H9 (cell line): ENCODE measurements at regions not wholly inside any gene's neighbourhood (a gene's known extent, or its start where the extent isn't known, plus 50 kb on each side); places are given as distances from the start of the nearest gene placed in this dataset.

Experiments
- DNase-seq: peaks from one replicate; pipeline ENCODE4 v3.0.0-alpha.2; 2017
- H2AFZ ChIP-seq: one replicate; pipeline ENCODE4 v1.6.1; 2013; ENCODE audit warnings: mild to moderate bottlenecking, low read length, control low read depth, moderate library complexity
- H2AK5ac ChIP-seq: 2 replicates; pipeline ENCODE4 v1.6.1; 2013; ENCODE audit warnings: low read length, control low read depth, mixed read lengths; ENCODE audit not compliant: insufficient read length
- H2BK120ac ChIP-seq: one replicate; pipeline ENCODE4 v1.6.1; 2013; ENCODE audit warnings: low read depth, mild to moderate bottlenecking, low read length, control low read depth, inconsistent platforms; ENCODE audit not compliant: poor library complexity, severe bottlenecking
- H2BK12ac ChIP-seq: 2 replicates; pipeline ENCODE4 v1.6.1; 2013; ENCODE audit warnings: low read length, control low read depth, mixed read lengths, low read depth; ENCODE audit not compliant: insufficient read length
- H2BK15ac ChIP-seq: 2 replicates; pipeline ENCODE4 v1.6.1; 2013; ENCODE audit warnings: low read depth, low read length, control low read depth
- H2BK20ac ChIP-seq: one replicate; pipeline ENCODE4 v1.6.1; 2013; ENCODE audit warnings: low read depth, mild to moderate bottlenecking, low read length, control low read depth, inconsistent platforms; ENCODE audit not compliant: poor library complexity, severe bottlenecking
- H2BK5ac ChIP-seq: 2 replicates; pipeline ENCODE4 v1.6.1; 2013; ENCODE audit warnings: low read length, control low read depth, mixed read lengths; ENCODE audit not compliant: insufficient read length
- H3K14ac ChIP-seq: 2 replicates; pipeline ENCODE4 v1.6.1; 2013; ENCODE audit warnings: low read length, control low read depth; ENCODE audit not compliant: insufficient read depth
- H3K18ac ChIP-seq: 2 replicates; pipeline ENCODE4 v1.6.1; 2013; ENCODE audit warnings: low read depth, mild to moderate bottlenecking, mixed read lengths, low read length, control low read depth; ENCODE audit not compliant: insufficient read length
- H3K23ac ChIP-seq: 2 replicates; pipeline ENCODE4 v1.6.1; 2013; ENCODE audit warnings: low read length, control low read depth, mixed read lengths, low read depth; ENCODE audit not compliant: insufficient read length
- H3K23me2 ChIP-seq: 2 replicates; pipeline ENCODE4 v1.6.1; 2013; ENCODE audit warnings: low read depth, mild to moderate bottlenecking, mixed read lengths, low read length, control low read depth; ENCODE audit not compliant: insufficient read length, poor library complexity, severe bottlenecking
- H3K27ac ChIP-seq: 2 replicates; pipeline ENCODE4 v1.5.1; 2013; ENCODE audit warnings: low read length, control low read depth, mixed read lengths, low read depth; ENCODE audit not compliant: insufficient read length
- H3K27me3 ChIP-seq: 2 replicates; pipeline ENCODE4 v1.6.1; 2013; ENCODE audit warnings: low read length, control low read depth, inconsistent platforms; ENCODE audit not compliant: insufficient read depth
- H3K4ac ChIP-seq: 2 replicates; pipeline ENCODE4 v1.6.1; 2013; ENCODE audit warnings: low read depth, mild to moderate bottlenecking, control low read depth, inconsistent platforms, low read length, moderate library complexity
- H3K4me1 ChIP-seq: 2 replicates; pipeline ENCODE4 v1.6.1; 2013; ENCODE audit warnings: low read length, control low read depth, inconsistent platforms; ENCODE audit not compliant: insufficient read depth
- H3K4me2 ChIP-seq: 2 replicates; pipeline ENCODE4 v1.6.1; 2013; ENCODE audit warnings: low read length, control low read depth, mixed read lengths; ENCODE audit not compliant: insufficient read length, insufficient read depth
- H3K56ac ChIP-seq: 2 replicates; pipeline ENCODE4 v1.6.1; 2013; ENCODE audit warnings: low read depth, mild to moderate bottlenecking, mixed read lengths, low read length, control low read depth; ENCODE audit not compliant: insufficient read length
- H3K79me1 ChIP-seq: 2 replicates; pipeline ENCODE4 v1.6.1; 2013; ENCODE audit warnings: low read depth, mild to moderate bottlenecking, moderate library complexity, low read length, control low read depth, inconsistent platforms; ENCODE audit not compliant: insufficient read depth, poor library complexity, severe bottlenecking
- H3K79me2 ChIP-seq: 2 replicates; pipeline ENCODE4 v1.6.1; 2013; ENCODE audit warnings: low read length, control low read depth, inconsistent platforms; ENCODE audit not compliant: insufficient read depth
- H3K9ac ChIP-seq: 2 replicates; pipeline ENCODE4 v1.6.1; 2013; ENCODE audit warnings: low read length, control low read depth, mixed read lengths; ENCODE audit not compliant: insufficient read length; ENCODE audit errors: extremely low read depth
- H3K9me3 ChIP-seq: one replicate; pipeline ENCODE4 v1.6.1; 2013; ENCODE audit warnings: low read depth, low read length, inconsistent platforms; ENCODE audit not compliant: control insufficient read depth
- H3T11ph ChIP-seq: one replicate; pipeline ENCODE4 v1.6.1; 2013; ENCODE audit warnings: mild to moderate bottlenecking, low read length, control low read depth, inconsistent platforms
- H4K20me1 ChIP-seq: one replicate; pipeline ENCODE4 v1.6.1; 2013; ENCODE audit not compliant: control insufficient read depth, insufficient read length, insufficient read depth
- H4K5ac ChIP-seq: 2 replicates; pipeline ENCODE4 v1.6.1; 2013; ENCODE audit warnings: low read depth, mild to moderate bottlenecking, mixed read lengths, low read length, control low read depth; ENCODE audit not compliant: insufficient read length
- H4K8ac ChIP-seq: replicated peaks from 2 replicates; pipeline ENCODE4 v1.6.1; 2013; ENCODE audit warnings: low read length, control low read depth, mixed read lengths, low read depth; ENCODE audit not compliant: insufficient read length
- H4K91ac ChIP-seq: 2 replicates; pipeline ENCODE4 v1.6.1; 2013; ENCODE audit warnings: low read depth, mild to moderate bottlenecking, moderate library complexity, mixed read lengths, low read length, control low read depth; ENCODE audit not compliant: insufficient read length
- H3K27ac Mint-ChIP-seq, 3 experiments: 2 replicates in 2 of 3; 3 replicates in 1 of 3; pipeline ENCODE4 v1.8.0; 2020 to 2021; ENCODE audit warnings: mixed read lengths in 3 of 3, mild to moderate bottlenecking in 1 of 3, moderate library complexity in 1 of 3
- H3K27me3 Mint-ChIP-seq: 2 replicates; pipeline ENCODE4 v1.8.0; 2021; ENCODE audit warnings: low read depth, mild to moderate bottlenecking, moderate library complexity, mixed read lengths
- H3K36me3 Mint-ChIP-seq, 3 experiments: 2 replicates in 2 of 3; 3 replicates in 1 of 3; pipeline ENCODE4 v1.8.0; 2020 to 2021; ENCODE audit warnings: low read depth in 3 of 3, mixed read lengths in 3 of 3; ENCODE audit not compliant: insufficient read depth in 1 of 3
- H3K4me1 Mint-ChIP-seq, 2 experiments: 2 replicates each; pipeline ENCODE4 v1.8.0; 2020; ENCODE audit warnings: mixed read lengths in 2 of 2
- H3K4me3 Mint-ChIP-seq, 2 experiments: 2 replicates in 1 of 2; 3 replicates in 1 of 2; pipeline ENCODE4 v1.8.0; 2020 to 2021; ENCODE audit warnings: mild to moderate bottlenecking in 2 of 2, mixed read lengths in 2 of 2, moderate library complexity in 1 of 2
- H3K9me3 Mint-ChIP-seq, 2 experiments: 2 replicates in 1 of 2; 3 replicates in 1 of 2; pipeline ENCODE4 v1.8.0; 2020; ENCODE audit warnings: mild to moderate bottlenecking in 2 of 2, mixed read lengths in 2 of 2, moderate library complexity in 1 of 2
- WGBS: extraction: QIAGEN DNeasy Blood & Tissue Kit; methylation state at CpG from one replicate; pipeline ENCODE4 v1.1.7; 2013; ENCODE audit warnings: missing lambda C conversion rate, low lambda C conversion rate, mixed read lengths; ENCODE audit not compliant: insufficient read length; ENCODE audit errors: extremely low coverage; 5-methylcytosine and 5-hydroxymethylcytosine counted together
- TF ChIP-seq, protein P1 (sequence below): fragments of 200-600 bp; sonication (generic); conservative IDR thresholded peaks from 3 replicates; pipeline ENCODE4 v1.8.0; 2021; ENCODE audit warnings: antibody characterized with exemption, mild to moderate bottlenecking

GRCh38 chr1:208747979-208748378, 503.8 kb upstream of the PLXNA2 start:
- WGBS: no CpG with 5 or more reads among the region's 6 CpGs
- no peak overlapping the region for H4K91ac ChIP-seq
- H2BK15ac ChIP-seq: no peak overlapping the region
- Mint-ChIP-seq H3K27ac (no peak overlapping the region), H3K27me3 (no peaks in the 10 kb centered on the region), H3K4me1 (no peaks in the 10 kb centered on the region), H3K4me3 (no peak overlapping the region), H3K36me3 (no peaks in the 10 kb centered on the region), H3K9me3 (no peaks in the 10 kb centered on the region)
- H3K23me2 ChIP-seq: no peaks in the 10 kb centered on the region
- H3K56ac ChIP-seq: no peak overlapping the region
- H3K18ac ChIP-seq: no peak overlapping the region
- no peak overlapping the region for H2BK20ac ChIP-seq
- H2BK12ac ChIP-seq: no peak overlapping the region
- no peaks in the 10 kb centered on the region for H3K4me1 ChIP-seq
- no peak overlapping the region for H2BK120ac ChIP-seq
- H3K79me1 ChIP-seq: no peaks in the 10 kb centered on the region
- H3K23ac ChIP-seq: no peak overlapping the region
- H2AK5ac ChIP-seq: no peak overlapping the region
- no peak overlapping the region for H4K8ac ChIP-seq
- TF ChIP-seq, protein P1, sequence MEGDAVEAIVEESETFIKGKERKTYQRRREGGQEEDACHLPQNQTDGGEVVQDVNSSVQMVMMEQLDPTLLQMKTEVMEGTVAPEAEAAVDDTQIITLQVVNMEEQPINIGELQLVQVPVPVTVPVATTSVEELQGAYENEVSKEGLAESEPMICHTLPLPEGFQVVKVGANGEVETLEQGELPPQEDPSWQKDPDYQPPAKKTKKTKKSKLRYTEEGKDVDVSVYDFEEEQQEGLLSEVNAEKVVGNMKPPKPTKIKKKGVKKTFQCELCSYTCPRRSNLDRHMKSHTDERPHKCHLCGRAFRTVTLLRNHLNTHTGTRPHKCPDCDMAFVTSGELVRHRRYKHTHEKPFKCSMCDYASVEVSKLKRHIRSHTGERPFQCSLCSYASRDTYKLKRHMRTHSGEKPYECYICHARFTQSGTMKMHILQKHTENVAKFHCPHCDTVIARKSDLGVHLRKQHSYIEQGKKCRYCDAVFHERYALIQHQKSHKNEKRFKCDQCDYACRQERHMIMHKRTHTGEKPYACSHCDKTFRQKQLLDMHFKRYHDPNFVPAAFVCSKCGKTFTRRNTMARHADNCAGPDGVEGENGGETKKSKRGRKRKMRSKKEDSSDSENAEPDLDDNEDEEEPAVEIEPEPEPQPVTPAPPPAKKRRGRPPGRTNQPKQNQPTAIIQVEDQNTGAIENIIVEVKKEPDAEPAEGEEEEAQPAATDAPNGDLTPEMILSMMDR: no peak
- H4K20me1 ChIP-seq: no peaks in the 10 kb centered on the region
- no peak for DNase-seq
- H3K79me2 ChIP-seq: no peaks in the 10 kb centered on the region
- H2AFZ ChIP-seq: no peak overlapping the region
- no peak overlapping the region for H4K5ac ChIP-seq
- no peak overlapping the region for H3K14ac ChIP-seq
- H3K4ac ChIP-seq: no peak overlapping the region
- H3K27ac ChIP-seq: no peak overlapping the region
- H3T11ph ChIP-seq: no peak overlapping the region
- no peak overlapping the region for H3K4me2 ChIP-seq
- no peaks in the 10 kb centered on the region for H3K27me3 ChIP-seq
- H3K9me3 ChIP-seq: no peaks in the 10 kb centered on the region
- no peak overlapping the region for H2BK5ac ChIP-seq
- H3K9ac ChIP-seq: no peak overlapping the region
